T47D (cell line): ENCODE measurements at regions not wholly inside any gene's neighbourhood (a gene's known extent, or its start where the extent isn't known, plus 50 kb on each side); places are given as distances from the start of the nearest gene placed in this dataset.
A peak's percentile ranks its signal among the peaks of the same experiment; 100 is the strongest.

Source experiments
- DNase-seq, 2 experiments: peaks; one replicate each; pipeline versions ENCODE4 v3.0.0 to v3.0.0-alpha.2; 2011 to 2012; ENCODE audit warnings: low read depth in 1 of 2, low spot score in 1 of 2
- JUND ChIP-seq: IDR thresholded peaks from 2 replicates; pipeline ENCODE4 v1.6.1; 2012; ENCODE audit warnings: low read depth
- in situ Hi-C: cut with HindIII; loops from 2 replicates; pipeline ENCODE4 v1.10.0; 2016; ENCODE audit warnings: low sequenced_read_pairs, low pct_unique_long_range_greater_than_20kb

- no peak for DNase-seq
- in situ Hi-C loops: no loop called here
- TF ChIP-seq JUND: no peak
Measured at GRCh38 chr12:24741216-24741615, 207.7 kb downstream of the BCAT1 start.

GRCh38 chr12:24739106-24739779 lies 209.7 kb downstream of the BCAT1 start:
- TF ChIP-seq JUND: no peak

GRCh38 chr12:24738441-24738840 lies 210.5 kb downstream of the BCAT1 start:
- no peak for DNase-seq
- in situ Hi-C loops: no loop called here
- no peak for TF ChIP-seq JUND

More at GRCh38 chr12:24739106-24739779, 209.7 kb downstream of the BCAT1 start:
- DNase-seq: no peak
- in situ Hi-C loops: no loop called here

GRCh38 chr12:24731596-24731995 lies 217.3 kb downstream of the BCAT1 start:
- no peak for DNase-seq
- no peak for TF ChIP-seq JUND
- in situ Hi-C loops: no loop called here

GRCh38 chr12:24730489-24730896 lies 218.4 kb downstream of the BCAT1 start:
- TF ChIP-seq JUND: no peak
- DNase-seq: no peak
- in situ Hi-C loops: no loop called here

- no peak for DNase-seq
- in situ Hi-C loops: no loop called here
Measured at GRCh38 chr12:24728826-24729225, 220.1 kb downstream of the BCAT1 start.

GRCh38 chr12:24728366-24728765 lies 220.5 kb downstream of the BCAT1 start:
- peak; percentile 29 to 37 for DNase-seq
- no peak for TF ChIP-seq JUND
- in situ Hi-C loops: no loop called here

More at GRCh38 chr12:24728826-24729225, 220.1 kb downstream of the BCAT1 start:
- no peak for TF ChIP-seq JUND

- TF ChIP-seq JUND: no peak
- no peak for DNase-seq
- in situ Hi-C loops: no loop called here
Measured at GRCh38 chr12:24725616-24726015, 223.3 kb downstream of the BCAT1 start.

- in situ Hi-C loops: no loop called here
- TF ChIP-seq JUND: no peak
- DNase-seq: no peak
Measured at GRCh38 chr12:24724814-24725213, 224.1 kb downstream of the BCAT1 start.

GRCh38 chr12:24723759-24724158 lies 225.1 kb downstream of the BCAT1 start:
- TF ChIP-seq JUND: no peak
- DNase-seq: peak in 1 of 2 experiments; percentile 14
- in situ Hi-C loops: no loop called here

- no peak for DNase-seq
- in situ Hi-C loops: no loop called here
- no peak for TF ChIP-seq JUND
Measured at GRCh38 chr12:24721191-24721590, 227.7 kb downstream of the BCAT1 start.

GRCh38 chr12:24719293-24719721 lies 229.6 kb downstream of the BCAT1 start:
- peak in 1 of 2 experiments; percentile 7 for DNase-seq
- TF ChIP-seq JUND: no peak
- in situ Hi-C loops: no loop called here

GRCh38 chr12:24718617-24719016 lies 230.3 kb downstream of the BCAT1 start:
- TF ChIP-seq JUND: no peak
- in situ Hi-C loops: no loop called here
- DNase-seq: no peak

GRCh38 chr12:24714237-24714636 lies 234.7 kb downstream of the BCAT1 start:
- TF ChIP-seq JUND: no peak
- in situ Hi-C loops: no loop called here
- no peak for DNase-seq
